ENCODE measurements at regions not wholly inside any gene's neighbourhood (a gene's known extent, or its start where the extent isn't known, plus 50 kb on each side); places are given as distances from the start of the nearest gene placed in this dataset.

GRCh38 chr20:17818187-17818586, 118.4 kb downstream of the BANF2 start:
- DNase-seq (ENCODE audit: low read depth in 3 of 3): no peak

- DNase-seq (ENCODE audit: low read depth in 3 of 3): no peak
These were observed 117.2 kb downstream of the BANF2 start for GRCh38 chr20:17816804-17817587.

- DNase-seq (ENCODE audit: low read depth in 3 of 3): no peak
These were observed 111.8 kb downstream of the BANF2 start for GRCh38 chr20:17811628-17811965.

GRCh38 chr20:17810847-17811627, 111.3 kb downstream of the BANF2 start:
- DNase-seq (ENCODE audit: low read depth in 3 of 3): no peak

GRCh38 chr20:17810062-17810631, 110.4 kb downstream of the BANF2 start:
- no peak for DNase-seq (ENCODE audit: low read depth in 3 of 3)

- no peak for DNase-seq (ENCODE audit: low read depth in 3 of 3)
These were observed 109.7 kb downstream of the BANF2 start for GRCh38 chr20:17809362-17810061.

GRCh38 chr20:17808782-17809181, 109.0 kb downstream of the BANF2 start:
- no peak for DNase-seq (ENCODE audit: low read depth in 3 of 3)

GRCh38 chr20:17808357-17808756, 108.6 kb downstream of the BANF2 start:
- DNase-seq (ENCODE audit: low read depth in 3 of 3): no peak

GRCh38 chr20:17807651-17808050, 107.9 kb downstream of the BANF2 start:
- DNase-seq (ENCODE audit: low read depth in 3 of 3): no peak

GRCh38 chr20:17806739-17807441, 107.1 kb downstream of the BANF2 start:
- DNase-seq (ENCODE audit: low read depth in 3 of 3): no peak

GRCh38 chr20:17806107-17806506, 106.3 kb downstream of the BANF2 start:
- DNase-seq (ENCODE audit: low read depth in 3 of 3): no peak

GRCh38 chr20:17803765-17804164, 104.0 kb downstream of the BANF2 start:
- no peak for DNase-seq (ENCODE audit: low read depth in 3 of 3)

GRCh38 chr20:17799575-17800227, 99.9 kb downstream of the BANF2 start:
- no peak for DNase-seq (ENCODE audit: low read depth in 3 of 3)

GRCh38 chr20:17798601-17799000, 98.8 kb downstream of the BANF2 start:
- DNase-seq (ENCODE audit: low read depth in 3 of 3): no peak

GRCh38 chr20:17797579-17797978, 97.8 kb downstream of the BANF2 start:
- no peak for DNase-seq (ENCODE audit: low read depth in 3 of 3)

GRCh38 chr20:17797161-17797560, 97.4 kb downstream of the BANF2 start:
- no peak for DNase-seq (ENCODE audit: low read depth in 3 of 3)

GRCh38 chr20:17796091-17796563, 96.4 kb downstream of the BANF2 start:
- DNase-seq (ENCODE audit: low read depth in 3 of 3): no peak

- DNase-seq (ENCODE audit: low read depth in 3 of 3): no peak
These were observed 95.8 kb downstream of the BANF2 start for GRCh38 chr20:17795501-17796071.

- DNase-seq (ENCODE audit: low read depth in 3 of 3): no peak
These were observed 95.2 kb downstream of the BANF2 start for GRCh38 chr20:17795003-17795402.

GRCh38 chr20:17794400-17794799, 94.6 kb downstream of the BANF2 start:
- DNase-seq (ENCODE audit: low read depth in 3 of 3): no peak

GRCh38 chr20:17793986-17794385, 94.2 kb downstream of the BANF2 start:
- no peak for DNase-seq (ENCODE audit: low read depth in 3 of 3)

All from stimulated activated CD4-positive, alpha-beta T cell treated with anti-CD3 and anti-CD28 coated beads, TNF-alpha, amount 100 ng/mL, for 48 hours (primary cell).